Left lung (tissue), 4 donors: ENCODE measurements at regions not wholly inside any gene's neighbourhood (a gene's known extent, or its start where the extent isn't known, plus 50 kb on each side); places are given as distances from the start of the nearest gene placed in this dataset.

ENCODE experiments used
- ATAC-seq: fragments of 200-7000 bp; cut with Tn5 transposase; one replicate; pipeline ENCODE4 v1.9.1; 2020; ENCODE audit warnings: moderate library complexity
- DNase-seq, 4 donors: peaks; one replicate each; pipeline ENCODE4 v3.0.0-alpha.2; 2013 to 2020
- H3K27ac ChIP-seq, 2 donors: fragments of 200-600 bp; sonication (generic) in 1 of 2; one replicate each; pipeline versions ENCODE4 v1.5.0 to v1.8.0; 2020 to 2021
- H3K27me3 ChIP-seq, 2 donors: fragments of 200-600 bp; sonication (generic) in 1 of 2; one replicate each; pipeline versions ENCODE4 v1.5.0 to v1.8.0; 2020 to 2021
- H3K36me3 ChIP-seq, 2 donors: fragments of 200-600 bp; sonication (generic) in 1 of 2; one replicate each; pipeline versions ENCODE4 v1.5.0 to v1.8.0; 2020 to 2021
- H3K4me1 ChIP-seq, 2 donors: fragments of 200-600 bp; one replicate each; pipeline ENCODE4 v1.8.0; 2021
- H3K4me3 ChIP-seq, 2 donors: fragments of 200-600 bp; sonication (generic) in 1 of 2; one replicate each; pipeline versions ENCODE4 v1.5.0 to v1.8.0; 2020 to 2021; ENCODE audit warnings: mild to moderate bottlenecking in 1 of 2
- H3K9me3 ChIP-seq, 2 donors: fragments of 200-600 bp; sonication (generic) in 1 of 2; one replicate each; pipeline versions ENCODE4 v1.5.0 to v1.8.0; 2020 to 2021
- intact Hi-C, 2 donors: fragments of 100-400 bp; cut with DNase I; formaldehyde crosslinking; loops; one replicate each; pipeline versions ENCODE4 v1.11.2 to v1.14.2; 2022
- TF ChIP-seq, protein P1 (sequence below), 2 donors: fragments of 200-600 bp; sonication (generic) in 1 of 2; IDR thresholded peaks; one replicate each; pipeline versions ENCODE4 v1.5.0 to v1.8.0; 2021; ENCODE audit warnings: antibody characterized with exemption in 2 of 2
- donor health status: DM: no; HTN: yes; CAD: no.
- donor health status: DM: no; HTN: no; CAD: no.

DNA sequence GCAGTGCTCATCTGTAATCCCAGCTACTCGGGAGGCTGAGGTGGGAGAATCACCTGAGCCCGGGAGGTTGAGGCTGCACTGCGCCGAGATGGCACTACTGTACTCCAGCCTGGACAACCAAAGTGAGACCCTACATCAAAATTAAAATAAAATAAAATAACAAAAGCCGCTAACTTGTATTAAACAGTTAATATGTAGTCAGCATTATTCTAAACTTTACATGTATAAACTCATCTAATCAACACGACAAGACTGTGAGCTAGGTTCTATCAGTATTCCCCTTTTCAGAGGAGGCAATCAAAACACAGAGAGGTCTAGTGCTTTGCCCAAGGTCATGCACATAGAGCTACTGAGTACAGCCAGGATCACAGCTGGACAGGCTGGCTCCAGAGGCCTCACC lies 111.7 kb upstream of the LINGO1 start:
- no peak for ATAC-seq
- peaks cover 0 to 53% of the 10 kb centered on the region in 2 donors for H3K27me3 ChIP-seq

DNA sequence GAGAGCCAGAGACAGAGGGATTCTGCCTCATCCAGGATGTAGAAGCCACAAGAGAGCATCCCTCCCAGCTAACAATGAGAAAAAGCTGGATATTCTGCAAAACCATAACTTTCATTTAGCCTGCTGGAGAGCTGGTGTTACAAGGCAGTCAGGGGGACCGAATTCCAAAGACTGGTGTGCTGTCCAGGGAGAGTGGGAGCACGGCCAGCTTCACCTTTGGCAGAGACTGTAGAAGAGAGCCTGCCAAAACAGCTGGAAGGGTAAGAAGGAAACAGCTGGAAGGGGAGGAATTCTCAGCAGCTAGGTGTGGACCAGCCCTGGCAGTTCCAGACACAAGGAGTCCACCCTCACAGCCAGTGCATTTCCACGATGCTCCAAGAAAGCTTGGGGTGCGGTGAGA lies 109.9 kb upstream of the LINGO1 start:
- Histone ChIP-seq H3K9me3 (no peaks in the 10 kb centered on the region), H3K27me3 (peaks cover 0 to 48% of the 10 kb centered on the region in 2 donors), H3K4me1 (no peaks in the 10 kb centered on the region), H3K4me3 (no peak overlapping the region), H3K36me3 (no peaks in the 10 kb centered on the region), H3K27ac (no peak overlapping the region)
- intact Hi-C loops = no loop called here
- TF ChIP-seq, protein P1, sequence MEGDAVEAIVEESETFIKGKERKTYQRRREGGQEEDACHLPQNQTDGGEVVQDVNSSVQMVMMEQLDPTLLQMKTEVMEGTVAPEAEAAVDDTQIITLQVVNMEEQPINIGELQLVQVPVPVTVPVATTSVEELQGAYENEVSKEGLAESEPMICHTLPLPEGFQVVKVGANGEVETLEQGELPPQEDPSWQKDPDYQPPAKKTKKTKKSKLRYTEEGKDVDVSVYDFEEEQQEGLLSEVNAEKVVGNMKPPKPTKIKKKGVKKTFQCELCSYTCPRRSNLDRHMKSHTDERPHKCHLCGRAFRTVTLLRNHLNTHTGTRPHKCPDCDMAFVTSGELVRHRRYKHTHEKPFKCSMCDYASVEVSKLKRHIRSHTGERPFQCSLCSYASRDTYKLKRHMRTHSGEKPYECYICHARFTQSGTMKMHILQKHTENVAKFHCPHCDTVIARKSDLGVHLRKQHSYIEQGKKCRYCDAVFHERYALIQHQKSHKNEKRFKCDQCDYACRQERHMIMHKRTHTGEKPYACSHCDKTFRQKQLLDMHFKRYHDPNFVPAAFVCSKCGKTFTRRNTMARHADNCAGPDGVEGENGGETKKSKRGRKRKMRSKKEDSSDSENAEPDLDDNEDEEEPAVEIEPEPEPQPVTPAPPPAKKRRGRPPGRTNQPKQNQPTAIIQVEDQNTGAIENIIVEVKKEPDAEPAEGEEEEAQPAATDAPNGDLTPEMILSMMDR (IDR thresholded peaks at IDR 0.05) = no peak
- no peak for ATAC-seq
- DNase-seq = no peak

More for the DNA sequence above, 111.7 kb upstream of the LINGO1 start:
- H3K36me3 ChIP-seq = no peaks in the 10 kb centered on the region
- intact Hi-C loops = no loop called here
- no peak overlapping the region for H3K27ac ChIP-seq
- TF ChIP-seq, protein P1 (IDR thresholded peaks at IDR 0.05) = no peak
- no peaks in the 10 kb centered on the region for H3K9me3 ChIP-seq
- H3K4me3 ChIP-seq = no peak overlapping the region
- DNase-seq = no peak
- H3K4me1 ChIP-seq = no peaks in the 10 kb centered on the region

DNA sequence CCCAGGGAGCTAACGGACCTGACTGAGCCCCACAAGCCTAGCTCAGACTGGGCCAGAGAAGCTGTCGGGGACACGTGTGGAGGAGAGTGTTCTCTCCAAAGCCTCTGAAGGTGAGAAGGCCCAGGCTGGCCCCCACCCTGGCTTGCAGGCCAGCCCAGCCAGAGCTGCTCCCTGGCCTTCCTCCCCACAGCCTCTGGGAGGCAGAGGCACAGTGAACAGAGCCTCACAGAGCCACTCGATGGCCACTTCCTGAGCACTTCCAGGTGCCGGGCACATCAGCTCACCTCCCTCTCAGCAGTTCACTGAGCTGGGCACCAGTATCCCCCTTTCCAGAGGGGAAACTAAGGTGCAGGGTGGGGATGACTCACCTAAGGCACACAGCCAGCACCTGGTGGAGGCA lies 109.4 kb upstream of the LINGO1 start:
- intact Hi-C loops = no loop called here
- no peak overlapping the region for H3K27ac ChIP-seq
- H3K36me3 ChIP-seq = no peaks in the 10 kb centered on the region
- H3K4me3 ChIP-seq = no peak overlapping the region
- peaks cover 0 to 48% of the 10 kb centered on the region in 2 donors for H3K27me3 ChIP-seq
- H3K9me3 ChIP-seq = no peaks in the 10 kb centered on the region
- TF ChIP-seq, protein P1 (IDR thresholded peaks at IDR 0.05) = no peak
- DNase-seq (peak in 1 of 4 donors; percentile 41), ATAC-seq (no peak)
- H3K4me1 ChIP-seq = no peaks in the 10 kb centered on the region

DNA sequence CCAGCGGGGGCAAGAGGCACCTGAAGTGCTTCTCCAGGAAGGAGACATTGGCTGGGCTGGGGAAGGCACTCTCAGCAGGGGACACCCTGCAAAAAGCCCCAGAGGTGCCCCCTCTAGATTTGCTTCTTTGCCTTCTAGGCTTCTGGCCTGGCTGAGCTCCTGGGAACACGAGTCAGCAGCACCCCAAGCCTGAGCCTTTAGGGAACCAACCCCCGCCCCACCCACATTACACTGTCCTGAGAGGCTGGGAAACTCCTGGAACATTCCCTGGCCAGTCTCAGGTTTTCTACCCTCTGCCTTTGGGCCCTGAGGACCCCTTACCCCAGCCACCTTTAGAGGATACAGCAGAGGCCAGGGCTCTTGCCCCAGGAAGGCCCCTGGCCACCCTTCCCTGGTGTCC lies 108.4 kb upstream of the LINGO1 start:
- TF ChIP-seq, protein P1 (IDR thresholded peaks at IDR 0.05) = no peak
- no peak for ATAC-seq
- Histone ChIP-seq H3K27ac (no peak overlapping the region), H3K9me3 (no peaks in the 10 kb centered on the region), H3K4me1 (no peaks in the 10 kb centered on the region), H3K36me3 (no peaks in the 10 kb centered on the region), H3K27me3 (peaks cover 0 to 53% of the 10 kb centered on the region in 2 donors), H3K4me3 (no peak overlapping the region)
- intact Hi-C loops = no loop called here
- DNase-seq = no peak

DNA sequence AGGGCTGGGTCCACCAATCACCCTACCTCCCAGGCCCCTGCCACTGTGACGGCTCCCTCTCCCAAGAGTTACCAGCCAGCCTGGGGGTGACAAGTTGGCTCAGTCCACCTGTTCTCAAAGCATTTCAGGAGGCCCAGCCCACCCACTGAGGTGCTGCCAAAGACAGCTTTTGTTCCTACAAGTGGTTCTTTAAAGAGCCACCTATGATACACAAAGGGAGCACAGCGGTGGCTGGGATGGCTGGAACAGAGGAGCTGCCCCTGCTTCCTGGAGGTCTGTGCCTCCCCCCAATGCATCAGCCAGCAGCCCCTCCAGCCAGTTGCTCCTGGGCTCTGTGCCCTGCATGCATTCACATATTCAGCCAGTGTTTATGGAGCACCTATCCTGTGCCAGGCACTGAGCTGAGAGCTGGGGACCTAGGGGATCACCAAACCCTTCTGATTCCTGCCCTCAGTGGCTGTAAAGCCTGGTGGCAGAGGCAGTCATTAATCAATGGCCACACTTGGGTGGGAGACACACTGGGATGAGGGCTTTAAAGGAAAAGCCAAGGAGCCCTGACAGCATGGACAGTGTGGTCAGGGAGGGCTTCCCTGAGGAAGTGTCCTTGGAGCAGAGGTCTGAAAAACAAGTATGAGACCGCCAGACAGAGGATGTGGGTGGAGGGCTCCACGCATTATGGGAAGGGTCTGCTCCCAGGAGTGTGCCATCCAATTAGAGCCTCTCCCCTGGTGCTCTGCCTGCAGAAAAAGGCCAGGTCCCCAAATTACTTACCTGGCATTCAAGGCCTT lies 107.1 kb upstream of the LINGO1 start:
- Histone ChIP-seq H3K4me1 (no peaks in the 10 kb centered on the region), H3K4me3 (no peak overlapping the region), H3K27me3 (peaks cover 0 to 53% of the 10 kb centered on the region in 2 donors), H3K36me3 (no peaks in the 10 kb centered on the region), H3K27ac (no peak overlapping the region), H3K9me3 (no peaks in the 10 kb centered on the region)
- intact Hi-C loops = no loop called here
- ATAC-seq = no peak
- TF ChIP-seq, protein P1 (IDR thresholded peaks at IDR 0.05) = no peak
- DNase-seq = no peak
